ENCODE measurements at regions not wholly inside any gene's neighbourhood (a gene's known extent, or its start where the extent isn't known, plus 50 kb on each side); places are given as distances from the start of the nearest gene placed in this dataset.

DNA sequence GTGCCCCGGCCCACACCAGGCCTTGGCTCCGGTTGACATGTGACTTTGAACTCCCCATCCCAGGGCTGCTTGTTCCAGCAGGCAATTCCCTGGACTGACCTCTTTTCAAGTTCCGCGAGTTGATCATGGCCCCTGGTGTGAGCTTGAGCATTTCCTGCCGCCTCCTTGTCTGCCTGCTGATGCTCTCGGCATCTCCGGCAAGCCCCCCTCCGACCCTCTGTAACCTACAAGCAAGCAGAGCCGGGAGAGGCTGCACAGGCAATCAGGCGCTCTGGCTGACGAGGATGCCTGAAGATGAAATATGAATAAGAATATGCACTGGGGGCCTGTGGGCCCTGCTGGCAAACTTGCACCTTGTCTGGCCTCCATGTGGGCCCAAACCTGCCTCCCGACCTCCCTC is 304.9 kb upstream of the MKI67 start:
- TF ChIP-seq, protein P1, sequence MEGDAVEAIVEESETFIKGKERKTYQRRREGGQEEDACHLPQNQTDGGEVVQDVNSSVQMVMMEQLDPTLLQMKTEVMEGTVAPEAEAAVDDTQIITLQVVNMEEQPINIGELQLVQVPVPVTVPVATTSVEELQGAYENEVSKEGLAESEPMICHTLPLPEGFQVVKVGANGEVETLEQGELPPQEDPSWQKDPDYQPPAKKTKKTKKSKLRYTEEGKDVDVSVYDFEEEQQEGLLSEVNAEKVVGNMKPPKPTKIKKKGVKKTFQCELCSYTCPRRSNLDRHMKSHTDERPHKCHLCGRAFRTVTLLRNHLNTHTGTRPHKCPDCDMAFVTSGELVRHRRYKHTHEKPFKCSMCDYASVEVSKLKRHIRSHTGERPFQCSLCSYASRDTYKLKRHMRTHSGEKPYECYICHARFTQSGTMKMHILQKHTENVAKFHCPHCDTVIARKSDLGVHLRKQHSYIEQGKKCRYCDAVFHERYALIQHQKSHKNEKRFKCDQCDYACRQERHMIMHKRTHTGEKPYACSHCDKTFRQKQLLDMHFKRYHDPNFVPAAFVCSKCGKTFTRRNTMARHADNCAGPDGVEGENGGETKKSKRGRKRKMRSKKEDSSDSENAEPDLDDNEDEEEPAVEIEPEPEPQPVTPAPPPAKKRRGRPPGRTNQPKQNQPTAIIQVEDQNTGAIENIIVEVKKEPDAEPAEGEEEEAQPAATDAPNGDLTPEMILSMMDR (IDR thresholded peaks at IDR 0.05; ENCODE audit: low read depth, low read length), result no peak
- no peak for TF ChIP-seq EZH2phosphoT487 (IDR thresholded peaks at IDR 0.05; ENCODE audit: low read depth)

All from OCI-LY3 (cell line).